K562 (cell line): ENCODE measurements at regions not wholly inside any gene's neighbourhood (a gene's known extent, or its start where the extent isn't known, plus 50 kb on each side); places are given as distances from the start of the nearest gene placed in this dataset.

ENCODE experiments used
- ATAC-seq: fragments of 200-7000 bp; cut with Tn5 transposase; 3 replicates; pipeline ENCODE4 v1.9.1; 2020; ENCODE audit warnings: moderate library complexity
- BruUV-seq: library from RNA; stranded (reverse); fragments of 400-500 nt; replicated peaks from 2 replicates; lab custom pipeline; 2021; lab: Mats Ljungman, UMichigan
- CTCF ChIA-PET: fragments of 300-600 bp; formaldehyde crosslinking; extraction: SDS; loops from one replicate; lab custom pipeline; 2021; ENCODE audit warnings: low intra/inter-chr PET ratio; lab: Yijun Ruan, JAX
- POLR2A ChIA-PET: fragments of 300-600, 350-650 bp; sonication (Branson Sonifier 250); formaldehyde crosslinking; extraction: SDS; loops from one replicate; lab custom pipeline; 2021; ENCODE audit warnings: antibody characterized with exemption, inconsistent platforms; lab: Yijun Ruan, JAX
- DNase-seq, 4 experiments: peaks; one replicate each; pipeline versions ENCODE4 v3.0.0 to v3.0.0-alpha.2; 2011 to 2018; ENCODE audit warnings: low spot score in 3 of 4, mixed read lengths in 3 of 4; ENCODE audit errors: extremely low read depth in 1 of 4
- FAIRE-seq: peaks from 2 replicates; lab custom pipeline; 2011; peaks lifted over from hg19 to GRCh38; lab: Jason Lieb, UNC
- H2AFZ ChIP-seq: 2 replicates; pipeline ENCODE4 v1.6.0; 2011; ENCODE audit warnings: low read depth, low read length, control low read depth, inconsistent platforms
- H3K27ac ChIP-seq: fragments of 200-600 bp; 3 replicates; pipeline ENCODE4 v1.8.0; 2011; ENCODE audit warnings: low read depth, mild to moderate bottlenecking, control low read depth, inconsistent platforms, low read length, moderate library complexity, mixed read lengths; ENCODE audit errors: extremely low read depth
- H3K27me3 ChIP-seq, 2 experiments: fragments of 300-600 bp in 1 of 2; 2 replicates in 1 of 2; 3 replicates in 1 of 2; pipeline versions ENCODE4 v1.6.0 to v1.8.0; 2011; ENCODE audit warnings: inconsistent platforms in 2 of 2, low read length in 2 of 2, mild to moderate bottlenecking in 1 of 2, mixed read lengths in 1 of 2, moderate library complexity in 1 of 2; ENCODE audit not compliant: control insufficient read depth in 2 of 2, insufficient read depth in 2 of 2
- H3K36me3 ChIP-seq: fragments of 300-600 bp; 3 replicates; pipeline ENCODE4 v1.8.0; 2011; ENCODE audit warnings: mild to moderate bottlenecking, low read length, inconsistent platforms; ENCODE audit not compliant: control insufficient read depth, insufficient read depth
- H3K4me1 ChIP-seq, 2 experiments: fragments of 200-600 bp in 1 of 2; replicated peaks in 1 of 2; 2 replicates in 1 of 2; 3 replicates in 1 of 2; pipeline versions ENCODE4 v1.5.1 to v1.8.0; 2011; ENCODE audit warnings: inconsistent platforms in 2 of 2, low read length in 2 of 2, mild to moderate bottlenecking in 1 of 2, mixed read lengths in 1 of 2, moderate library complexity in 1 of 2; ENCODE audit not compliant: control insufficient read depth in 2 of 2, insufficient read depth in 2 of 2
- H3K4me2 ChIP-seq: 2 replicates; pipeline ENCODE4 v1.6.1; 2011; ENCODE audit warnings: low read length, control low read depth, inconsistent platforms, mixed read lengths; ENCODE audit not compliant: insufficient read depth
- H3K4me3 ChIP-seq: fragments of 200-600 bp; sonication (generic), shearing (Covaris generic); 2 replicates; pipeline ENCODE4 v1.5.1; 2016; ENCODE audit warnings: control low read depth, inconsistent platforms
- H3K79me2 ChIP-seq: fragments of 200-600 bp; 3 replicates; pipeline ENCODE4 v1.8.0; 2011; ENCODE audit warnings: low read length, inconsistent platforms; ENCODE audit not compliant: control insufficient read depth, insufficient read depth
- H3K9ac ChIP-seq, 2 experiments: 2 replicates each; pipeline versions ENCODE4 v1.6.0 to v1.6.1; 2011; ENCODE audit warnings: low read depth in 2 of 2, low read length in 2 of 2, control low read depth in 1 of 2, inconsistent platforms in 1 of 2, mild to moderate bottlenecking in 1 of 2, mixed read lengths in 1 of 2; ENCODE audit not compliant: insufficient read depth in 1 of 2
- H3K9me1 ChIP-seq: one replicate; pipeline ENCODE4 v1.6.0; 2011; ENCODE audit warnings: inconsistent platforms, mild to moderate bottlenecking, low read length, moderate library complexity; ENCODE audit not compliant: control insufficient read depth, insufficient read depth
- H3K9me3 ChIP-seq: replicated peaks from 2 replicates; pipeline ENCODE4 v1.5.1; 2011; ENCODE audit warnings: low read depth, low read length, inconsistent platforms; ENCODE audit not compliant: control insufficient read depth, insufficient read depth
- H4K20me1 ChIP-seq: replicated peaks from 2 replicates; pipeline ENCODE4 v1.6.1; 2011; ENCODE audit warnings: low read length, inconsistent platforms, mixed read lengths; ENCODE audit not compliant: control insufficient read depth, insufficient read depth
- CREBBP ChIP-seq: IDR thresholded peaks from one replicate; pipeline ENCODE4 v1.6.1; 2012; ENCODE audit warnings: low read depth, mild to moderate bottlenecking, control low read depth, inconsistent platforms, low read length
- GABPA ChIP-seq: fragments of 200-800 bp; sonication (Bioruptor generic); conservative IDR thresholded peaks from 2 replicates; pipeline ENCODE4 v1.6.1; 2016; ENCODE audit warnings: low read depth, missing genetic modification characterization, missing compliant biosample characterization
- RBM25 ChIP-seq: fragments of 200-400 bp; formaldehyde crosslinking; IDR thresholded peaks from 2 replicates; pipeline ENCODE4 v1.6.1; 2018; ENCODE audit warnings: low read length, low read depth, moderate library complexity; ENCODE audit not compliant: severe bottlenecking
- TCF7L2 ChIP-seq: fragments of 150-350 bp; IDR thresholded peaks from 2 replicates; pipeline ENCODE4 v1.6.1; 2016; ENCODE audit warnings: low read depth, mild to moderate bottlenecking, low read length, moderate library complexity
- WGBS: fragments of 100-300 bp; shearing (Covaris generic); methylation state at CpG from one replicate; pipeline ENCODE4 v1.1.6; 2016; ENCODE audit warnings: low coverage, mixed read lengths; ENCODE audit not compliant: insufficient coverage; ENCODE audit errors: missing lambda C conversion rate; 5-methylcytosine and 5-hydroxymethylcytosine counted together
- in situ Hi-C: fragments of 300-500 bp; cut with MboI; formaldehyde crosslinking; loops from 4 replicates; pipeline ENCODE4 v1.15.0; 2018; ENCODE audit warnings: inconsistent platforms, mixed read lengths
- intact Hi-C: fragments of 100-400 bp; cut with micrococcal nuclease; formaldehyde crosslinking; loops from 2 replicates; pipeline ENCODE4 v1.14.2; 2022
- TF ChIP-seq, protein P1 (sequence below): sonication (generic); formaldehyde crosslinking; IDR thresholded peaks from 2 replicates; pipeline ENCODE4 v1.9.0; 2022; ENCODE audit warnings: mild to moderate bottlenecking, missing genetic modification reagents
- TF ChIP-seq, protein P2 (sequence below), 2 experiments: fragments of 450-650 bp in 1 of 2; sonication (generic) in 1 of 2; formaldehyde crosslinking; conservative IDR thresholded peaks; 2 replicates each; pipeline versions ENCODE4 v1.4.0 to v1.8.1; 2020 to 2022; ENCODE audit warnings: mild to moderate bottlenecking in 1 of 2, missing genetic modification reagents in 1 of 2
- TF ChIP-seq, protein P3 (sequence below): fragments of 250-450 bp; sonication (Bioruptor Pico); IDR thresholded peaks from 2 replicates; pipeline ENCODE4 v1.5.0; 2020; ENCODE audit warnings: mild to moderate bottlenecking
- TF ChIP-seq, protein P4 (sequence below), 2 experiments: fragments of 450-650 bp; IDR thresholded peaks; 2 replicates each; pipeline ENCODE4 v1.6.1; 2016; ENCODE audit warnings: mild to moderate bottlenecking in 2 of 2, borderline replicate concordance in 1 of 2, low read depth in 1 of 2, moderate library complexity in 1 of 2

DNA sequence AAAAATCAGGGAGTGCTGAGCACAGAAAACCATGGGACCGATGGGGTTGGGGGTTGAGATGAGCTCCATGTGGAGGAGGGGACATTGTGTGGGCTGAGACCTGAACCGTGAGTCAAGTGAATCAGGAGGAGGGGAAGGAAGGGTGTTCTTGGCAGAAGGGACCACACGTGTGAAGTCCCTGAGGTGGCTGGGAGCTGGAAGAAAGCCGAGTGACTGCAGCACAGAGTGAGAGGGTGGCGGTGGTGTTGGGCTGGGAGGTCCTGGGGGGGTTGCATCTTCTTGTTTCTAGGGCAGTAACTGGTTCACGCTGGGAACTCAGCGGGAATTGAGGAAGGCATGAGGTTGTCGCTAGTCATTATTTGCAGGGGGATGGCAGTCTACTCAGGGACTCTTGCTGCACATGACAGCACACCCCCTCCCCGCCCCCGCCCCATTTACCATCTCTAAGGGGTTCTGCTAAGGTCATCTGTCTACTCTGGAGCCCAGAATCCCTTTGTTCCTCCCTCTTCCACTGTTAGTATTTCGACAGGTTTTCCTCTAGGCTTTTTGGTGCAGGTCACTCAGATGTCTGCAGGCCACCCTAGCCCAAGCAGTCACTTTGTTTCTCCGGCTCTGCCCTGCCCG lies 254.3 kb downstream of the TLE3 start (continued):
- TF ChIP-seq, protein P1, sequence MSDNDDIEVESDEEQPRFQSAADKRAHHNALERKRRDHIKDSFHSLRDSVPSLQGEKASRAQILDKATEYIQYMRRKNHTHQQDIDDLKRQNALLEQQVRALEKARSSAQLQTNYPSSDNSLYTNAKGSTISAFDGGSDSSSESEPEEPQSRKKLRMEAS (CRISPR knock-in tag) = no peak
- TF ChIP-seq GABPA (tag) (no peak), TCF7L2 (no peak)
- TF ChIP-seq, protein P2, sequence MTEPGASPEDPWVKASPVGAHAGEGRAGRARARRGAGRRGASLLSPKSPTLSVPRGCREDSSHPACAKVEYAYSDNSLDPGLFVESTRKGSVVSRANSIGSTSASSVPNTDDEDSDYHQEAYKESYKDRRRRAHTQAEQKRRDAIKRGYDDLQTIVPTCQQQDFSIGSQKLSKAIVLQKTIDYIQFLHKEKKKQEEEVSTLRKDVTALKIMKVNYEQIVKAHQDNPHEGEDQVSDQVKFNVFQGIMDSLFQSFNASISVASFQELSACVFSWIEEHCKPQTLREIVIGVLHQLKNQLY (CRISPR knock-in tag; conservative IDR thresholded peaks at IDR 0.05) = no peak
- TF ChIP-seq, protein P3, sequence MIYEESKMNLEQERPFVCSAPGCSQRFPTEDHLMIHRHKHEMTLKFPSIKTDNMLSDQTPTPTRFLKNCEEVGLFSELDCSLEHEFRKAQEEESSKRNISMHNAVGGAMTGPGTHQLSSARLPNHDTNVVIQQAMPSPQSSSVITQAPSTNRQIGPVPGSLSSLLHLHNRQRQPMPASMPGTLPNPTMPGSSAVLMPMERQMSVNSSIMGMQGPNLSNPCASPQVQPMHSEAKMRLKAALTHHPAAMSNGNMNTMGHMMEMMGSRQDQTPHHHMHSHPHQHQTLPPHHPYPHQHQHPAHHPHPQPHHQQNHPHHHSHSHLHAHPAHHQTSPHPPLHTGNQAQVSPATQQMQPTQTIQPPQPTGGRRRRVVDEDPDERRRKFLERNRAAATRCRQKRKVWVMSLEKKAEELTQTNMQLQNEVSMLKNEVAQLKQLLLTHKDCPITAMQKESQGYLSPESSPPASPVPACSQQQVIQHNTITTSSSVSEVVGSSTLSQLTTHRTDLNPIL (CRISPR knock-in tag) = no peak

DNA sequence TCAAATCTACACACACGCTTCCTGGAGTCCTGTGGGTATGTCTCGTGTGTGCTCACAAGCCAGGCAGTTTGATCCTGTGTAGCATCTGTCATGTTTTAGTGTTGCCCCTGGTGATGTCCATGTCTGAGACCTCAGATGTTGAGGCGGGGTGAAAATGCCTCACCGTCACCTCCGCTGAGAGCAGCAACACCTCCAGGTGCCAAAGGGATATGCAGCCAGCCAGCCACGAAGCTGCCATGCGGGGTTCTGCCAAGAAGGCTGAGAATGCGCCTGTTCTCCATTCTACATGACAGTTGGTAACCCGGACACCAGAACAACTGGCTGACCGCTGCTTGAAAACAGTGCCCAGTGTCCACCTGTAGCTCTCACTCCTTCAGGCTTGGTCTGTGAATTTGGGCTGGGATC lies 253.8 kb downstream of the TLE3 start:
- ChIA-PET CTCF (interaction anchor here (0.6 kb wide), 1 partner anchor 14 kb away, joined by 3 read pairs; no protein-coding TSS in a partner anchor), POLR2A (interaction anchor here (1.0 kb wide), 1 partner anchor 13 kb away, joined by 3 read pairs; no protein-coding TSS in a partner anchor)
- Histone ChIP-seq H3K4me3 (no peak overlapping the region), H4K20me1 (no peaks in the 10 kb centered on the region), H3K36me3 (no peaks in the 10 kb centered on the region), H3K9me1 (no peaks in the 10 kb centered on the region), H3K9me3 (no peaks in the 10 kb centered on the region), H3K79me2 (no peaks in the 10 kb centered on the region), H3K4me2 (no peak overlapping the region), H3K27me3 (peaks cover 3 to 22% of the 10 kb centered on the region in 2 experiments; a peak in 1 of 5 replicates), H3K27ac (no peak overlapping the region), H3K9ac (no peak overlapping the region), H2AFZ (no peak overlapping the region), H3K4me1 (no peaks in the 10 kb centered on the region)
- no TSS peak for BruUV-seq
- intact Hi-C loops (no loop called here), in situ Hi-C loops (no loop called here)
- no peak for ATAC-seq
- FAIRE-seq = no peak
- DNase-seq = no peak
- WGBS = under 1% methylated on average over 10 of the region's 10 CpGs
- TF ChIP-seq CREBBP = no peak
- TF ChIP-seq RBM25 = no peak
- TF ChIP-seq, protein P4, sequence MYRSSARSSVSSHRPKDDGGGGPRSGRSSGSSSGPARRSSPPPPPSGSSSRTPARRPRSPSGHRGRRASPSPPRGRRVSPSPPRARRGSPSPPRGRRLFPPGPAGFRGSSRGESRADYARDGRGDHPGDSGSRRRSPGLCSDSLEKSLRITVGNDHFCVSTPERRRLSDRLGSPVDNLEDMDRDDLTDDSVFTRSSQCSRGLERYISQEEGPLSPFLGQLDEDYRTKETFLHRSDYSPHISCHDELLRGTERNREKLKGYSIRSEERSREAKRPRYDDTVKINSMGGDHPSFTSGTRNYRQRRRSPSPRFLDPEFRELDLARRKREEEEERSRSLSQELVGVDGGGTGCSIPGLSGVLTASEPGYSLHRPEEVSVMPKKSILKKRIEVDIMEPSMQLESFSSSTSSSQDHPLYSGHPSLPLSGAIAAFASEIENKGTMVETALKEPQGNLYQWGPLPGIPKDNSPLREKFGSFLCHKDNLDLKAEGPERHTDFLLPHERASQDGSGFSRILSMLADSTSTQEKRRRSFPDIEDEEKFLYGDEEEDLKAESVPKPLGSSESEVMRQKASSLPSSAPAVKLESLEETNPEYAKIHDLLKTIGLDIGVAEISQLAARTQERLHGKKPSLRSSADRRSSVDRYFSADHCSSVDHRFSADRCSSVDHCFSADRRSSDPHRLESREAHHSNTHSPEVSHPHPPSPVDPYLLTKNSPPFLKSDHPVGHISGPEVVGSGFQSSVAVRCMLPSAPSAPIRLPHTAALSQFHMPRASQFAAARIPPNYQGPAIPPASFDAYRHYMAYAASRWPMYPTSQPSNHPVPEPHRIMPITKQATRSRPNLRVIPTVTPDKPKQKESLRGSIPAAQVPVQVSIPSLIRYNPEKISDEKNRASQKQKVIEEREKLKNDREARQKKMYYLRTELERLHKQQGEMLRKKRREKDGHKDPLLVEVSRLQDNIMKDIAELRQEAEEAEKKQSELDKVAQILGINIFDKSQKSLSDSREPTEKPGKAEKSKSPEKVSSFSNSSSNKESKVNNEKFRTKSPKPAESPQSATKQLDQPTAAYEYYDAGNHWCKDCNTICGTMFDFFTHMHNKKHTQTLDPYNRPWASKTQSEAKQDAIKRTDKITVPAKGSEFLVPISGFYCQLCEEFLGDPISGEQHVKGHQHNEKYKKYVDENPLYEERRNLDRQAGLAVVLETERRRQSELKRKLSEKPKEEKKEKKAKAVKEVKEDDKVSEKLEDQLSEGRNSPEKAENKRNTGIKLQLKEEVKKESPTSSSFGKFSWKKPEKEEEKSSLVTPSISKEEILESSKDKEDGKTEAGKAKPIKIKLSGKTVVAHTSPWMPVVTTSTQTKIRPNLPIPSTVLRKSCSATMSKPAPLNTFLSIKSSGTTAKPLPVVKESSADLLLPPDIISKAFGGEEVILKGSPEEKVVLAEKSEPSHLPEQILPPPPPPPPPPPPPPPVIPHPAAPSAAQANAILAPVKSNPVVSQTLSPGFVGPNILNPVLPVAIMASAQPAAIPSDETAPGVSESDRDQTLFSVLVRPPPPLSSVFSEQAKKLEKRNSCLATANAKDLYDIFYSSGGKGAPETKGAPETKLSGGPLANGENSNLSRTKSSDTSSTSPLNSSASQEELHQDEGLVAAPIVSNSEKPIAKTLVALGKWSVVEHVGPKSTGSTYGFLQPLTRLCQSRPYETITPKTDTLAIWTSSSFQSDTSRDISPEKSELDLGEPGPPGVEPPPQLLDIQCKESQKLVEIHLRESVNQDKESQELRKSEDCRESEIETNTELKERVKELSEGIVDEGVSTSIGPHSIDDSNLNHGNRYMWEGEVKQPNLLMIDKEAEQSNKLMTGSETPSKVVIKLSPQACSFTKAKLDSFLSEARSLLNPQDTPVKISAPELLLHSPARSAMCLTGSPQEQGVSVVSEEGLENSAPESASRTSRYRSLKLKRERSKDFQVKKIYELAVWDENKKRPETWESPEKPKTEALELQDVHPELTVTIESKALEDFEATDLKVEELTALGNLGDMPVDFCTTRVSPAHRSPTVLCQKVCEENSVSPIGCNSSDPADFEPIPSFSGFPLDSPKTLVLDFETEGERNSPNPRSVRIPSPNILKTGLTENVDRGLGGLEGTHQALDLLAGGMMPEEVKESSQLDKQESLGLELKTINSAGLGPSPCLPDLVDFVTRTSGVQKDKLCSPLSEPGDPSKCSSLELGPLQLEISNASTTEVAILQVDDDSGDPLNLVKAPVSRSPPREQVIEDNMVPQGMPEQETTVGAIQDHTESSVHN (IDR thresholded peaks at IDR 0.05; ENCODE audit: borderline replicate concordance in 1 of 2, low read depth in 1 of 2) = no peak
